H9 (cell line): ENCODE measurements at regions not wholly inside any gene's neighbourhood (a gene's known extent, or its start where the extent isn't known, plus 50 kb on each side); places are given as distances from the start of the nearest gene placed in this dataset.

Experiments
- DNase-seq: peaks from one replicate; pipeline ENCODE4 v3.0.0-alpha.2; 2017
- H2AFZ ChIP-seq: one replicate; pipeline ENCODE4 v1.6.1; 2013; ENCODE audit warnings: mild to moderate bottlenecking, low read length, control low read depth, moderate library complexity
- H2AK5ac ChIP-seq: 2 replicates; pipeline ENCODE4 v1.6.1; 2013; ENCODE audit warnings: low read length, control low read depth, mixed read lengths; ENCODE audit not compliant: insufficient read length
- H2BK120ac ChIP-seq: one replicate; pipeline ENCODE4 v1.6.1; 2013; ENCODE audit warnings: low read depth, mild to moderate bottlenecking, low read length, control low read depth, inconsistent platforms; ENCODE audit not compliant: poor library complexity, severe bottlenecking
- H2BK12ac ChIP-seq: 2 replicates; pipeline ENCODE4 v1.6.1; 2013; ENCODE audit warnings: low read length, control low read depth, mixed read lengths, low read depth; ENCODE audit not compliant: insufficient read length
- H2BK15ac ChIP-seq: 2 replicates; pipeline ENCODE4 v1.6.1; 2013; ENCODE audit warnings: low read depth, low read length, control low read depth
- H2BK20ac ChIP-seq: one replicate; pipeline ENCODE4 v1.6.1; 2013; ENCODE audit warnings: low read depth, mild to moderate bottlenecking, low read length, control low read depth, inconsistent platforms; ENCODE audit not compliant: poor library complexity, severe bottlenecking
- H2BK5ac ChIP-seq: 2 replicates; pipeline ENCODE4 v1.6.1; 2013; ENCODE audit warnings: low read length, control low read depth, mixed read lengths; ENCODE audit not compliant: insufficient read length
- H3K14ac ChIP-seq: 2 replicates; pipeline ENCODE4 v1.6.1; 2013; ENCODE audit warnings: low read length, control low read depth; ENCODE audit not compliant: insufficient read depth
- H3K18ac ChIP-seq: 2 replicates; pipeline ENCODE4 v1.6.1; 2013; ENCODE audit warnings: low read depth, mild to moderate bottlenecking, mixed read lengths, low read length, control low read depth; ENCODE audit not compliant: insufficient read length
- H3K23ac ChIP-seq: 2 replicates; pipeline ENCODE4 v1.6.1; 2013; ENCODE audit warnings: low read length, control low read depth, mixed read lengths, low read depth; ENCODE audit not compliant: insufficient read length
- H3K23me2 ChIP-seq: 2 replicates; pipeline ENCODE4 v1.6.1; 2013; ENCODE audit warnings: low read depth, mild to moderate bottlenecking, mixed read lengths, low read length, control low read depth; ENCODE audit not compliant: insufficient read length, poor library complexity, severe bottlenecking
- H3K27ac ChIP-seq: 2 replicates; pipeline ENCODE4 v1.5.1; 2013; ENCODE audit warnings: low read length, control low read depth, mixed read lengths, low read depth; ENCODE audit not compliant: insufficient read length
- H3K27me3 ChIP-seq: 2 replicates; pipeline ENCODE4 v1.6.1; 2013; ENCODE audit warnings: low read length, control low read depth, inconsistent platforms; ENCODE audit not compliant: insufficient read depth
- H3K4ac ChIP-seq: 2 replicates; pipeline ENCODE4 v1.6.1; 2013; ENCODE audit warnings: low read depth, mild to moderate bottlenecking, control low read depth, inconsistent platforms, low read length, moderate library complexity
- H3K4me1 ChIP-seq: 2 replicates; pipeline ENCODE4 v1.6.1; 2013; ENCODE audit warnings: low read length, control low read depth, inconsistent platforms; ENCODE audit not compliant: insufficient read depth
- H3K4me2 ChIP-seq: 2 replicates; pipeline ENCODE4 v1.6.1; 2013; ENCODE audit warnings: low read length, control low read depth, mixed read lengths; ENCODE audit not compliant: insufficient read length, insufficient read depth
- H3K56ac ChIP-seq: 2 replicates; pipeline ENCODE4 v1.6.1; 2013; ENCODE audit warnings: low read depth, mild to moderate bottlenecking, mixed read lengths, low read length, control low read depth; ENCODE audit not compliant: insufficient read length
- H3K79me1 ChIP-seq: 2 replicates; pipeline ENCODE4 v1.6.1; 2013; ENCODE audit warnings: low read depth, mild to moderate bottlenecking, moderate library complexity, low read length, control low read depth, inconsistent platforms; ENCODE audit not compliant: insufficient read depth, poor library complexity, severe bottlenecking
- H3K79me2 ChIP-seq: 2 replicates; pipeline ENCODE4 v1.6.1; 2013; ENCODE audit warnings: low read length, control low read depth, inconsistent platforms; ENCODE audit not compliant: insufficient read depth
- H3K9ac ChIP-seq: 2 replicates; pipeline ENCODE4 v1.6.1; 2013; ENCODE audit warnings: low read length, control low read depth, mixed read lengths; ENCODE audit not compliant: insufficient read length; ENCODE audit errors: extremely low read depth
- H3K9me3 ChIP-seq: one replicate; pipeline ENCODE4 v1.6.1; 2013; ENCODE audit warnings: low read depth, low read length, inconsistent platforms; ENCODE audit not compliant: control insufficient read depth
- H3T11ph ChIP-seq: one replicate; pipeline ENCODE4 v1.6.1; 2013; ENCODE audit warnings: mild to moderate bottlenecking, low read length, control low read depth, inconsistent platforms
- H4K20me1 ChIP-seq: one replicate; pipeline ENCODE4 v1.6.1; 2013; ENCODE audit not compliant: control insufficient read depth, insufficient read length, insufficient read depth
- H4K5ac ChIP-seq: 2 replicates; pipeline ENCODE4 v1.6.1; 2013; ENCODE audit warnings: low read depth, mild to moderate bottlenecking, mixed read lengths, low read length, control low read depth; ENCODE audit not compliant: insufficient read length
- H4K8ac ChIP-seq: replicated peaks from 2 replicates; pipeline ENCODE4 v1.6.1; 2013; ENCODE audit warnings: low read length, control low read depth, mixed read lengths, low read depth; ENCODE audit not compliant: insufficient read length
- H4K91ac ChIP-seq: 2 replicates; pipeline ENCODE4 v1.6.1; 2013; ENCODE audit warnings: low read depth, mild to moderate bottlenecking, moderate library complexity, mixed read lengths, low read length, control low read depth; ENCODE audit not compliant: insufficient read length
- H3K27ac Mint-ChIP-seq, 3 experiments: 2 replicates in 2 of 3; 3 replicates in 1 of 3; pipeline ENCODE4 v1.8.0; 2020 to 2021; ENCODE audit warnings: mixed read lengths in 3 of 3, mild to moderate bottlenecking in 1 of 3, moderate library complexity in 1 of 3
- H3K27me3 Mint-ChIP-seq: 2 replicates; pipeline ENCODE4 v1.8.0; 2021; ENCODE audit warnings: low read depth, mild to moderate bottlenecking, moderate library complexity, mixed read lengths
- H3K36me3 Mint-ChIP-seq, 3 experiments: 2 replicates in 2 of 3; 3 replicates in 1 of 3; pipeline ENCODE4 v1.8.0; 2020 to 2021; ENCODE audit warnings: low read depth in 3 of 3, mixed read lengths in 3 of 3; ENCODE audit not compliant: insufficient read depth in 1 of 3
- H3K4me1 Mint-ChIP-seq, 2 experiments: 2 replicates each; pipeline ENCODE4 v1.8.0; 2020; ENCODE audit warnings: mixed read lengths in 2 of 2
- H3K4me3 Mint-ChIP-seq, 2 experiments: 2 replicates in 1 of 2; 3 replicates in 1 of 2; pipeline ENCODE4 v1.8.0; 2020 to 2021; ENCODE audit warnings: mild to moderate bottlenecking in 2 of 2, mixed read lengths in 2 of 2, moderate library complexity in 1 of 2
- H3K9me3 Mint-ChIP-seq, 2 experiments: 2 replicates in 1 of 2; 3 replicates in 1 of 2; pipeline ENCODE4 v1.8.0; 2020; ENCODE audit warnings: mild to moderate bottlenecking in 2 of 2, mixed read lengths in 2 of 2, moderate library complexity in 1 of 2
- CTCF ChIP-seq: fragments of 200-600 bp; sonication (generic); conservative IDR thresholded peaks from 3 replicates; pipeline ENCODE4 v1.8.0; 2021; ENCODE audit warnings: antibody characterized with exemption, mild to moderate bottlenecking
- WGBS: extraction: QIAGEN DNeasy Blood & Tissue Kit; methylation state at CpG from one replicate; pipeline ENCODE4 v1.1.7; 2013; ENCODE audit warnings: missing lambda C conversion rate, low lambda C conversion rate, mixed read lengths; ENCODE audit not compliant: insufficient read length; ENCODE audit errors: extremely low coverage; 5-methylcytosine and 5-hydroxymethylcytosine counted together

GRCh38 chr11:109298865-109299264 is 123.1 kb upstream of the C11orf87 start:
- no peaks in the 10 kb centered on the region for H3K23me2 ChIP-seq
- H4K5ac ChIP-seq, result no peak overlapping the region
- no peak overlapping the region for H3T11ph ChIP-seq
- H3K4me1 ChIP-seq, result peaks cover 3% of the 10 kb centered on the region; the same call in 1 of the 2 replicates
- H3K27ac ChIP-seq, result no peak overlapping the region
- no peak overlapping the region for H2BK20ac ChIP-seq
- Mint-ChIP-seq H3K4me1 (peaks cover 16 to 17% of the 10 kb centered on the region in 2 experiments), H3K27me3 (no peaks in the 10 kb centered on the region), H3K27ac (no peak overlapping the region), H3K36me3 (no peaks in the 10 kb centered on the region), H3K4me3 (no peak overlapping the region), H3K9me3 (no peaks in the 10 kb centered on the region)
- no peaks in the 10 kb centered on the region for H4K20me1 ChIP-seq
- H2BK120ac ChIP-seq, result no peak overlapping the region
- no peak overlapping the region for H2AFZ ChIP-seq
- no peak overlapping the region for H2AK5ac ChIP-seq
- no peak overlapping the region for H3K23ac ChIP-seq
- no peak for DNase-seq
- no peak overlapping the region for H2BK5ac ChIP-seq
- H2BK12ac ChIP-seq, result no peak overlapping the region
- H4K8ac ChIP-seq, result no peak overlapping the region
- H3K4me2 ChIP-seq, result no peak overlapping the region
- no peaks in the 10 kb centered on the region for H3K79me2 ChIP-seq
- no peak overlapping the region for H3K18ac ChIP-seq
- H3K9me3 ChIP-seq, result no peaks in the 10 kb centered on the region
- H3K4ac ChIP-seq, result no peak overlapping the region
- no peak overlapping the region for H3K9ac ChIP-seq
- H2BK15ac ChIP-seq, result no peak overlapping the region
- WGBS, result no CpG with 5 or more reads among the region's 2 CpGs
- H4K91ac ChIP-seq, result no peak overlapping the region
- H3K56ac ChIP-seq, result no peak overlapping the region
- no peaks in the 10 kb centered on the region for H3K79me1 ChIP-seq
- no peaks in the 10 kb centered on the region for H3K27me3 ChIP-seq
- no peak for TF ChIP-seq CTCF
- H3K14ac ChIP-seq, result no peak overlapping the region
